PC-9 (cell line): ENCODE measurements at regions not wholly inside any gene's neighbourhood (a gene's known extent, or its start where the extent isn't known, plus 50 kb on each side); places are given as distances from the start of the nearest gene placed in this dataset.

ENCODE experiments used
- EZH2 ChIP-seq: fragments of 200-600 bp; sonication (generic); IDR thresholded peaks from 2 replicates; pipeline ENCODE4 v1.8.0; 2017; ENCODE audit warnings: antibody characterized with exemption, low read depth
- TF ChIP-seq, protein P1 (sequence below): fragments of 200-600 bp; sonication (generic); conservative IDR thresholded peaks from 2 replicates; pipeline ENCODE4 v1.6.1; 2017; ENCODE audit warnings: mixed run types, antibody characterized with exemption, mild to moderate bottlenecking, moderate library complexity

DNA sequence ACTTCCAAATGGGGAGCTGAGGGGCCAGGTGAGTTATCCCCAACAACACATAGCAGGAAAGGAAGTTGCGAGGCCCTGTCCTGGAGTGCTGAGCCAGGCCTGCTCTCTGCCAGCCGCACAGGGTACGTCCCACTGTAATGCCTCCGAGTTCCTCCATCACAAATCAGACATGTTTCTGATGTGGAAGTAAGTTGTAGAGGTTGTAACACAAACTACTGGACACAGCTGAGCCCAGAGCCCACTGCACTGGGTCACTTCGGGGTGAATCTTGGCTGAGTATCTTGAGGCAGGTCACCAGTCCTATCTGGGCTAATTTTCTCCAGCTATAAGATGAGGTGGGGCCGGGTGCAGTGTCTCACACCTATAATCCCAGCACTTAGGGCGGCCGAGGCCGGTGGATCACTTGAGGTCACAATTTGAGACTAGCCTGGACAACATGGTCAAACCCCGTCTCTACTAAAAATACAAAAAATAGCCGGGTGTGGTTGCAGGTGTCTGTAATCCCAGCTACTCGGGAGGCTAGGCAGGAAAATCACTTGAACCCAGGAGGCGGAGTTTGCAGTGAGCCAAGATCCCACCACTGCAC is 100.8 kb upstream of the CDH5 start:
- TF ChIP-seq, protein P1, sequence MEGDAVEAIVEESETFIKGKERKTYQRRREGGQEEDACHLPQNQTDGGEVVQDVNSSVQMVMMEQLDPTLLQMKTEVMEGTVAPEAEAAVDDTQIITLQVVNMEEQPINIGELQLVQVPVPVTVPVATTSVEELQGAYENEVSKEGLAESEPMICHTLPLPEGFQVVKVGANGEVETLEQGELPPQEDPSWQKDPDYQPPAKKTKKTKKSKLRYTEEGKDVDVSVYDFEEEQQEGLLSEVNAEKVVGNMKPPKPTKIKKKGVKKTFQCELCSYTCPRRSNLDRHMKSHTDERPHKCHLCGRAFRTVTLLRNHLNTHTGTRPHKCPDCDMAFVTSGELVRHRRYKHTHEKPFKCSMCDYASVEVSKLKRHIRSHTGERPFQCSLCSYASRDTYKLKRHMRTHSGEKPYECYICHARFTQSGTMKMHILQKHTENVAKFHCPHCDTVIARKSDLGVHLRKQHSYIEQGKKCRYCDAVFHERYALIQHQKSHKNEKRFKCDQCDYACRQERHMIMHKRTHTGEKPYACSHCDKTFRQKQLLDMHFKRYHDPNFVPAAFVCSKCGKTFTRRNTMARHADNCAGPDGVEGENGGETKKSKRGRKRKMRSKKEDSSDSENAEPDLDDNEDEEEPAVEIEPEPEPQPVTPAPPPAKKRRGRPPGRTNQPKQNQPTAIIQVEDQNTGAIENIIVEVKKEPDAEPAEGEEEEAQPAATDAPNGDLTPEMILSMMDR, result no peak
- no peak for TF ChIP-seq EZH2
